ENCODE measurements at regions not wholly inside any gene's neighbourhood (a gene's known extent, or its start where the extent isn't known, plus 50 kb on each side); places are given as distances from the start of the nearest gene placed in this dataset.
"Not testable (repeated sequence)": the region's sequence is repeated elsewhere in the genome, so short reads cannot be mapped to it uniquely, and the experiment has no call there.

GRCh38 chr17:30731210-30732132 is 93.0 kb downstream of the CRLF3 start:
- TF ChIP-seq, protein P1, sequence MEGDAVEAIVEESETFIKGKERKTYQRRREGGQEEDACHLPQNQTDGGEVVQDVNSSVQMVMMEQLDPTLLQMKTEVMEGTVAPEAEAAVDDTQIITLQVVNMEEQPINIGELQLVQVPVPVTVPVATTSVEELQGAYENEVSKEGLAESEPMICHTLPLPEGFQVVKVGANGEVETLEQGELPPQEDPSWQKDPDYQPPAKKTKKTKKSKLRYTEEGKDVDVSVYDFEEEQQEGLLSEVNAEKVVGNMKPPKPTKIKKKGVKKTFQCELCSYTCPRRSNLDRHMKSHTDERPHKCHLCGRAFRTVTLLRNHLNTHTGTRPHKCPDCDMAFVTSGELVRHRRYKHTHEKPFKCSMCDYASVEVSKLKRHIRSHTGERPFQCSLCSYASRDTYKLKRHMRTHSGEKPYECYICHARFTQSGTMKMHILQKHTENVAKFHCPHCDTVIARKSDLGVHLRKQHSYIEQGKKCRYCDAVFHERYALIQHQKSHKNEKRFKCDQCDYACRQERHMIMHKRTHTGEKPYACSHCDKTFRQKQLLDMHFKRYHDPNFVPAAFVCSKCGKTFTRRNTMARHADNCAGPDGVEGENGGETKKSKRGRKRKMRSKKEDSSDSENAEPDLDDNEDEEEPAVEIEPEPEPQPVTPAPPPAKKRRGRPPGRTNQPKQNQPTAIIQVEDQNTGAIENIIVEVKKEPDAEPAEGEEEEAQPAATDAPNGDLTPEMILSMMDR (IDR thresholded peaks at IDR 0.05) = peak; percentile 46
- H3K36me3 ChIP-seq, H3K27me3 ChIP-seq, H3K9me3 ChIP-seq: not testable (repeated sequence)
- H3K4me3 ChIP-seq (ENCODE audit: low read depth in 1 of 2, low read length in 1 of 2) = peak overlapping the region; percentile 69 to 93
- H3K27ac ChIP-seq = peak overlapping the region; percentile 90
- H3K4me1 ChIP-seq (ENCODE audit: control insufficient read depth in 1 of 2, insufficient read depth in 1 of 2, low read depth in 1 of 2, low read length in 1 of 2) = peaks cover 33 to 35% of the 10 kb centered on the region in 2 experiments

- Histone ChIP-seq H3K4me1 (ENCODE audit: control insufficient read depth in 1 of 2, insufficient read depth in 1 of 2, low read depth in 1 of 2, low read length in 1 of 2) (peaks cover 33 to 35% of the 10 kb centered on the region in 2 experiments), H3K27ac (peak overlapping the region; percentile 90), H3K4me3 (ENCODE audit: low read depth in 1 of 2, low read length in 1 of 2) (peak overlapping the region; percentile 69 to 93)
- not testable (repeated sequence) for H3K36me3 ChIP-seq, H3K9me3 ChIP-seq, H3K27me3 ChIP-seq
Measured at GRCh38 chr17:30730837-30731209, 93.7 kb downstream of the CRLF3 start.

GRCh38 chr17:30730171-30730836 is 94.2 kb downstream of the CRLF3 start:
- H3K9me3 ChIP-seq, H3K27ac ChIP-seq, H3K36me3 ChIP-seq, H3K27me3 ChIP-seq: not testable (repeated sequence)
- H3K4me3 ChIP-seq (ENCODE audit: low read depth in 1 of 2, low read length in 1 of 2) = peak overlapping the region in 1 of 2 experiments; percentile 93
- peaks cover 33 to 35% of the 10 kb centered on the region in 2 experiments for H3K4me1 ChIP-seq (ENCODE audit: control insufficient read depth in 1 of 2, insufficient read depth in 1 of 2, low read depth in 1 of 2, low read length in 1 of 2)

DNA sequence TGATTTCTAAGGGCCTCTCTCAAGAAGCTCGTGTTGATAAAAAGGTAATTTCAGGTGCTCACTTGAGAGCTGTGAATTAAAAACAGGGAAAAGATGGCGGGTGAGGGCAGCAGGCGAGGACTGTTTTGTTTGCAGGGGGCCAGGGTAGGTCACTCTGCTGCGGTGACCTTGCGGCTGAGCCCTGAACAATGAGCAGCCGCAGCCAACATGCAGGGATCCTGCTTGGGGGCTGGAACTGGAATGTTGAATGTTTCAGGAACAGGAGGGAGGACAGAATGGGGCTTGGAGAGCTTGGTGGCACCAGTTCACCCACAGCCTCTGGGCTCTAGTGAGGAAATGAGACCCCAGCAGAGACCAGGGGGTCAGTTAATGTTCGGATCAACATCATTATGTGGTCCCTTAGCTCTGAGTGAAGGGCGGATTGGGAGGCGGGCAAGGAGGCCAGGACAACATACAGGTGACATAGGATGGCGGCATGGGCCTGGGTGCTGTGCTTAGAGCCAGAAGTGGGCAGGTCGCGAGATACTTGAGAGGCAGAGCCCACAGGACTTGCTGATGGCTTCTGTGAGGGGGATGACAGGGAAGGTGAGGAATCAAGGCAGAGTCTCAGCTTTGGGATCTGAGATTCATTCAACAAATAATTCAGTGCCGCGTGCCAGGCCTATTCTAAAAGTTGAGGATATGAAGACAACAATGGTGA is 94.9 kb downstream of the CRLF3 start:
- not testable (repeated sequence) for H3K27me3 ChIP-seq; H3K9me3 ChIP-seq; H3K36me3 ChIP-seq; H3K4me3 ChIP-seq (ENCODE audit: low read depth in 1 of 2, low read length in 1 of 2)
- Histone ChIP-seq H3K4me1 (ENCODE audit: control insufficient read depth in 1 of 2, insufficient read depth in 1 of 2, low read depth in 1 of 2, low read length in 1 of 2) (peaks cover 33 to 35% of the 10 kb centered on the region in 2 experiments), H3K27ac (peak overlapping the region; percentile 66)

DNA sequence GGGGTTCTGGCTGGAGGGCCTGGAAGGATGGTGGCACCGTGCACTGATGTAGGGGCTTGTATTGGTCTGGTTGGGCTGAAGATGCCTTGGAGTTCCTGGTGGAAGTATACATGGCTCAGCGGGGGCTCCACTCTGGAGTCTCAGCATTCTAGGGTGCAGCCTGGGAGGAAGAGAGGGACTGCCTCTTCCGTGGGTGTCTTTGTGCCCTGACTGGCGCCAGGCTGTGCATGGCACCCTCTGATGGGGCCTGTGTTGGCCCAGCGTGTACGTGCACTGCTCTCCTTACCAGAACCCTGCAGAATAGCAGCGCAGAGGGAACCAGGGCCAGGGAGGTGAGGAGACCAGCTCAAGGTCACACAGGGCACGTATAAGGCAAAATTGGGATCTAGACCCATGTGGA is 97.0 kb downstream of the CRLF3 start:
- H3K9me3 ChIP-seq; H3K27me3 ChIP-seq; H3K4me3 ChIP-seq (ENCODE audit: low read depth in 1 of 2, low read length in 1 of 2); H3K36me3 ChIP-seq; H3K27ac ChIP-seq: not testable (repeated sequence)
- peaks cover 27 to 29% of the 10 kb centered on the region in 2 experiments for H3K4me1 ChIP-seq (ENCODE audit: control insufficient read depth in 1 of 2, insufficient read depth in 1 of 2, low read depth in 1 of 2, low read length in 1 of 2)

DNA sequence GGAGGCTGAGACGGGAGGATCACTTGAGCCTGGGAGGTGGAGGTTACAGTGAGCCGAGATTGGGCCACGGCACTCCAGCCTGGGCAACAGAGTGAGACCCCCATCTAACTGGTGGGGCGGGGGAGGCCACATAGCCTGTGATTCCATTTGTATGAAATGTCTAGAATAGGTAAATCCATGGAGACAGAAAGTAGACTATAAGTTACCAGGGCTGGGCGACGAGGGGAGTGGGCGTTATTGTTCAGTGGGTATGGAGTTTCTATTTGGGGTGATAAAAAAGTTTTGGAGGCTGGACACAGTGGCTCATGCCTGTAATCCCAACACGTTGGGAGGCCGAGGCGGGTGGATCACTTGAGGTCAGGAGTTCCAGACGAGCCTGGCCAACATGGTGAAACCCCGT is 97.8 kb downstream of the CRLF3 start:
- H3K4me1 ChIP-seq (ENCODE audit: control insufficient read depth in 1 of 2, insufficient read depth in 1 of 2, low read depth in 1 of 2, low read length in 1 of 2) = peaks cover 26 to 27% of the 10 kb centered on the region in 2 experiments
- not testable (repeated sequence) for H3K36me3 ChIP-seq; H3K4me3 ChIP-seq (ENCODE audit: low read depth in 1 of 2, low read length in 1 of 2); H3K27ac ChIP-seq; H3K27me3 ChIP-seq; H3K9me3 ChIP-seq

DNA sequence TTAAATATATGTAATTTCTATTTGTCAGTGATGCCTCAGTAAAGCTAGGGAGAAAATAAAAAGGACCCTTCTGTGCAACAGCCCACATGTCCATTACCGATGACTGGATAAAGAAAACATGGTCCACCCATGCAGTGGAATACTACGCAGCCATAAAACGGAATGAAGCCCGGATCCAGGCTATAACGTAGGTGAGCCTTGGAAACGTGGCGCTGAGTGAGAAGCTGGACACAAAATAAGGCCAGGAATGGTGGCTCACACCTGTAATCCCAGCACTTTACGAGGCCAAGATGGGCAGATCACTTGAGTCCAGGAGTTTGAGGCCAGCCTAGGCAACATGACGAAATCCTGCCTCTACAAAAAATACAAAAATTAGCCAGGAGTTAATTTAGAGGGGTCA is 98.2 kb downstream of the CRLF3 start:
- H3K4me3 ChIP-seq (ENCODE audit: low read depth in 1 of 2, low read length in 1 of 2); H3K36me3 ChIP-seq; H3K9me3 ChIP-seq; H3K27me3 ChIP-seq; H3K27ac ChIP-seq: not testable (repeated sequence)
- H3K4me1 ChIP-seq (ENCODE audit: control insufficient read depth in 1 of 2, insufficient read depth in 1 of 2, low read depth in 1 of 2, low read length in 1 of 2) = peaks cover 26 to 27% of the 10 kb centered on the region in 2 experiments

DNA sequence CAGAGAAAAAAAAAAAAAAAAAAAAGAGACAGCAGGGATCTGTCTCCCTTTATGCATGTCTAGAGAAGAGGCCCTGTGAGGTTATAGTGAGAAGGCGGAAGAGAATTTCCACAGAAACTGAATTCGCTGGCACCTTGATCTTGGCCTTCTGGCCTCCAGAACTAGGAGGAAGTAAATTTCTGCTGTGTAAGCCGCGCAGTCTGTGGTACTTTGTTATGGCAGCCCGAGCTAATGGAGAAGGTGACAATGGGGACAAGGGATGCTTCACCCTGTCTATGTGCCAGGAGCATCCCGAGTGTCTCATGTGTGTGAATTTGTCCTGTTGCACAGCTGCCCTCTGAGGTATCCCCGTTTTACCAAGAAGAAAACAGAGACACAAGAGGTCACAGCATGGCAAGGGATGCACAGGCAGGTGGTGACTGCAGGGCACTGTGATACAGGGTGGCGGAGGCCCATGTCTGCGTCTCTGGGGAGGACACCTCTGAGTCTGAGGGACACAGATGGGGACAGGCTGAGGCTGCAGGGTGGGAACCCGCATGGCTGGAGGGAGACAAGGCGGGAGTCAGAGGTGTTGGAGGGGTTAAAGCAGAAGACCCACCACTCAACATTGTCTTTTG is 100.3 kb downstream of the CRLF3 start:
- H3K27me3 ChIP-seq; H3K9me3 ChIP-seq; H3K4me3 ChIP-seq (ENCODE audit: low read depth in 1 of 2, low read length in 1 of 2); H3K36me3 ChIP-seq: not testable (repeated sequence)
- H3K27ac ChIP-seq = peak overlapping the region; percentile 65
- peaks cover 21 to 24% of the 10 kb centered on the region in 2 experiments for H3K4me1 ChIP-seq (ENCODE audit: control insufficient read depth in 1 of 2, insufficient read depth in 1 of 2, low read depth in 1 of 2, low read length in 1 of 2)

DNA sequence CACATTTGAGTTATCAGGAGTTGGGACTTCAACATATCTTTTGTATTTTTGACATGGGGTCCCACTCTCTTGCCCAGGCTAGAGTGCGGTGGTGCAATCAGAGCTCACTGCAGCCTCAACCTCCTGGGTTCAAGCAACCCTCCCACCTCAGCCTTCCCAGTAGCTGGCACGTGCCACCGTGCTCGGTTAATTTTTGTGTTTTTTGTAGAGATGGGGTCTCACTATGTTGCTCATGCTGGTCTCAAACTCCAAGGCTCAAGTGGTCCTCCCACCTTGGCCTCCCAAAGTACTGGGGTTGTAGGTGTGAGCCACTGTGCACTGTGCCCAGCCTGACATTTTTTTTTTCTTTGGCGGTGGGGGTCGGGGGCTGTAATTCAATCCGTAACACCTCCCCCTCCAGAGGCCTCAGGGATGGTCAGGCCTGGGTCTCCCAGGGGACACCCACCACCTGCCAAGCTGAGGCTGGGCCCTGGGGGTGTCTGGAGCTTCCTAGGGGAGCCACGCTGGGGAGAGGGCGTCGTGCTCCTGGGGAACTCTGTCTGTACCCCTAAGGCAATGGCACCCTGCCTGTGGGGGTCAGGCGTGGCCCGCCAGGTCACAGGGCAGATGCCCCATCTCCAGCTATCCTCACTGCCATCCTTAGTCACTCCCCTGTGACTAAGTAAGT is 102.2 kb downstream of the CRLF3 start:
- not testable (repeated sequence) for H3K9me3 ChIP-seq; H3K36me3 ChIP-seq; H3K4me3 ChIP-seq (ENCODE audit: low read depth in 1 of 2, low read length in 1 of 2); H3K27ac ChIP-seq; H3K27me3 ChIP-seq
- peaks cover 5 to 13% of the 10 kb centered on the region in 2 experiments for H3K4me1 ChIP-seq (ENCODE audit: control insufficient read depth in 1 of 2, insufficient read depth in 1 of 2, low read depth in 1 of 2, low read length in 1 of 2)

DNA sequence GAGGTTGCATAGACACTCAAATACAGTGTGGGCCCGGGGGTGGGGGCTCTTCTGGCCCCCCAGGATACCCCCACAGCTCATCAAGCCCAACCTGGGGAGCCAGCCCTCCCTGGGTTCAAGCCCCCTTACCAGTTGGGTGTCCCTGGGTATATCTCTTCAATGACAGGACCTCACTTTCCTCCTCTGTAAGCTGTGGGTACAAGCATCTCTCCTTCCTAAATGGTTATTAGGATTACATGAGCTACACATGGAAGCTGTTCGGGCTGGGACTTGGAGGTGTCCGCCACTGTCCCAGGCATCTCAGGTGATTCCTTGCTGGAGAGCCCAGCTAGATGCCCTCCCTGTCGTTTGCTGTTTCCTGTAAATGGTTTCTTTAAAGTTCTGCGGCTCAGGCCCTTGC is 103.5 kb downstream of the CRLF3 start:
- H3K27me3 ChIP-seq; H3K36me3 ChIP-seq; H3K4me3 ChIP-seq (ENCODE audit: low read depth in 1 of 2, low read length in 1 of 2); H3K27ac ChIP-seq; H3K9me3 ChIP-seq: not testable (repeated sequence)
- peaks cover 4 to 13% of the 10 kb centered on the region in 2 experiments for H3K4me1 ChIP-seq (ENCODE audit: control insufficient read depth in 1 of 2, insufficient read depth in 1 of 2, low read depth in 1 of 2, low read length in 1 of 2)
